Urothelium cell line (cell line): ENCODE measurements at regions not wholly inside any gene's neighbourhood (a gene's known extent, or its start where the extent isn't known, plus 50 kb on each side); places are given as distances from the start of the nearest gene placed in this dataset.
"Not testable (repeated sequence)": the region's sequence is repeated elsewhere in the genome, so short reads cannot be mapped to it uniquely, and the experiment has no call there.

Experiments used
- DNase-seq: peaks from one replicate; pipeline ENCODE4 v3.0.0; 2011; ENCODE audit warnings: low spot score, mixed read lengths
- FAIRE-seq: peaks from 2 replicates; lab custom pipeline; 2011; peaks lifted over from hg19 to GRCh38; lab: Jason Lieb, UNC

- no peak for DNase-seq
- no peak for FAIRE-seq
These were observed 724.6 kb upstream of the NRP1 start for GRCh38 chr10:34058845-34059614.

GRCh38 chr10:34055410-34055985, 721.0 kb upstream of the NRP1 start:
- not testable (repeated sequence) for DNase-seq, FAIRE-seq

- DNase-seq = peak; percentile 67
- FAIRE-seq = peak; percentile 65
These were observed 715.4 kb upstream of the NRP1 start for GRCh38 chr10:34049887-34050286.

DNA sequence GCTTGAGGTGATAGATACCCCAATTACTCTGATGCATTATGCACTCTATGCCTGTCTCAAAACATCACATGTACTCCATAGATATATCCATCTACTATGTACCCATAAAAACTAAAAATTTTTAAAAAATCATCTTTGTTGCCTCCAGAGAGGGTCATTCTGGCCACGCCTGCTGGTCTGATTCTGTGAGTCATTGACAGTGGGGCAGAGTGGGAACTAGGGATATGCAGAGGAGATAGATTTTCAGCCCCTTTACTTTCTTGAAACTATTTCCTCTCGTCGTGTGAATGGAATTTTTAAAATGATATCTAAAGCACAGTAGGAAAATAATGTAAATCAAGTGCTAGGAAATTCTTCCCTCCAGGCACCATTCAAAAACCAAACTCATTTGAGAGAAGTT, 715.0 kb upstream of the NRP1 start:
- FAIRE-seq = no peak

GRCh38 chr10:34047389-34047788, 712.9 kb upstream of the NRP1 start:
- FAIRE-seq (no peak), DNase-seq (no peak)

More for the DNA sequence above, 715.0 kb upstream of the NRP1 start:
- peak; percentile 20 for DNase-seq

DNA sequence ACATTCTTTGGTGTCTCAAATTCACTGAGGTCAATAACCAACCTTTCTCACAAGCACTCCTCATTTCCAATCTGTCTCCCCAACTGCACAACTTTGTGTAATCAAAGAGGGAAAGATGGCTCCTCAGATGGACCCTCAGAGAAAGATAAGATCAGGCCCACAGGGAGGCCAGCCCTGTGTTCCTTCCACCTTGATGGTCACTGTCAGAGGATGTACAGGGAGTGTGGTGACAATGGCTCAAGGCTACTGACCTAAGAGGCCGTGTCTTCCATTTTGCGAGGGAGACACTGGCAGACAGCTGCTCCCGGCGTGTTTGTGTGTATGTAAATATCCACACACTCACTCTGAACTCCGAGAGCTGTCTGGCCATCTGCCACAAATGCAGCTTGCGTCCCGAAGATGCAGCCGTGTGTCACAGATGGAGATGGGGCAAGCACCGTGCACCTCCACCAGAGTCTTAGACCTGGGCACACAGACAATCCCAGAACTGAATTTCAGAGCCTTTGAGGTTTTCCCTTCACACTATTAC, 712.1 kb upstream of the NRP1 start:
- DNase-seq (no peak), FAIRE-seq (no peak)

GRCh38 chr10:34045571-34046190, 711.2 kb upstream of the NRP1 start:
- DNase-seq (no peak), FAIRE-seq (peak; percentile 55)

- FAIRE-seq (no peak), DNase-seq (no peak)
These were observed 707.4 kb upstream of the NRP1 start for GRCh38 chr10:34041871-34042270.

DNA sequence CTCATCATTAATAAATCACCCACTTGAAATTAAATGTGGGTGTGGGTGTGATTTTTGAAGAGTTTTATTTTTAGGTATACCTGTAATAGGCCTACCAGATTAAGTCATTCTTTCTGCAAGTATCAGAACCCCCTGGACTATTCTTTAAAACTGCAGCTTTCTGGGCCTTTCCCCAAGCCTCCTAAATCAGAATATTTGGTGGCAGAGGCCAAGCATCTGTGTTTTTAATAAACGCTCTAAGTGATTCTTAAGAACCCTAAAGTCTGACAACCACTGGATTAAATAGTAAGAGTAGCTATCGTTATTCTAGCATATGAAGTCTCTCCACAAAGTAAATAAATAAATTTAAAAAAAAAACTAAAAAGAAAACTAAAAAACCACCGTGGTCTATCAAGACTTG, 703.0 kb upstream of the NRP1 start:
- FAIRE-seq = no peak
- DNase-seq = no peak

DNA sequence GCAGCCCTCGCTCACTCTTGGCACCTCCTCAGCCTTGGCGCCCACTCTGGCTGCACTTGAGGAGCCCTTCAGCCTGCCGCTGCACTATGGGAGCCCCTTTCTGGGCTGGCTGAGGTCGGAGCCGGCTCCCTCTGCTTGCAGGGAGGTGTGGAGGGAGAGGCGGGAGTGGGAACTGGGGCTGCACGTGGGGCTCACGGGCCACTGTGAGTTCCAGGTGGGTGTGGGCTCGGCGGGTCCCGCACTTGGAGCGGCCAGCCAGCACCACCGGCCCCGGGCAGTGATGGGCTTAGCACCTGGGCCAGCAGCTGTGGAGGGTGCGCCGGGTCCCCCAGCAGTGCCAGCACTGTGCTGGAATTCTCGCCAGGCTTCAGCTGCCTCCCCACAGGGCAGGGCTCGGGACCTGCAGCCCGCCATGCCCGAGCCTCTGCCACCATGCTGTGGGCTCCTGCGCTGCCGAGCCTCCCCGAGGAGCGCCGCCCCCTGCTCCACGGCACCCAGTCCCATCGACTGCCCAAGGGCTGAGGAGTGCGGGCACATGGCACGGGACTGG, 700.8 kb upstream of the NRP1 start:
- not testable (repeated sequence) for FAIRE-seq, DNase-seq

GRCh38 chr10:34033078-34033477, 698.6 kb upstream of the NRP1 start:
- DNase-seq (no peak), FAIRE-seq (no peak)

GRCh38 chr10:34032564-34032963, 698.1 kb upstream of the NRP1 start:
- DNase-seq = no peak
- no peak for FAIRE-seq

DNA sequence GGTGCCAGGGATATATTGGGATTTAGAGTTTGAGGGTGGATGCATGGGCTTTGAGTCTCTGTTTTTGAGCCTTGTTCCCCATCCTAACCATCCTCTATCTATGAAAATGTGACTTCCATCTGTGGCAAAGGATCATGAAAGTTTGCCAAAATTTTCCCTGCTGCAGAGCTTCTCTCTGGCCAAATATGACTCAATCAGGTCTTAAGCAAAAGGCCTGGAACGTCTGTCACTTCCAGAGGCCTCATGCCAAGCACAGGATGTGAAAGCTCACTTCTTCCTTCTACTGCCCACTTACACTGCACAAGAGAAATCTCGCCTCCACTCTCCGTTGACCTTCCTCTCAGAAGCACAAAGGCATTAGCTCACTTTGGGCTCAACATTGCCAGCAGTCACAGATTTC, 696.9 kb upstream of the NRP1 start:
- DNase-seq = no peak

GRCh38 chr10:34029455-34029854, 695.0 kb upstream of the NRP1 start:
- DNase-seq (no peak), FAIRE-seq (no peak)

More for the DNA sequence above, 696.9 kb upstream of the NRP1 start:
- FAIRE-seq = no peak

DNA sequence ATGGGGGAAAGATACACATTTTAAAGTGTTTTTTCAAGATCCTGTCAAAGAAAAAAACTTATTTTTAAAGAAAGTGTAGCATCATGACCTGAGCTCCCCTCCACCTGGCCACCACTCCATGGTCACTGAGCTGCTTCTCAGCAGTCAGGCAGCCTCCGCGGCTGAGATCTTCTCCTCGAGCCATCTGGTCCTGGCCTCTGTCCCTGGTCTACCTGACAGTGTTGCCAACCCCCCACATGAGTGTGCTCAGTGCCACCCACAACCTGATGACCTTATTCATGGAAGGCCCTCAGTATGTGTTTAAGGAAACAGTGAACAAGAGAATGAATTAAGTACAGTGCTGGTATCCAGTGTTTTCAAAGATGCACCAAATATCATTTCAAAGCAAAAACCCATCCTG, 694.5 kb upstream of the NRP1 start:
- peak; percentile 61 for FAIRE-seq
- DNase-seq = no peak

- FAIRE-seq (peak; percentile 59), DNase-seq (no peak)
These were observed 690.4 kb upstream of the NRP1 start for GRCh38 chr10:34024693-34025425.

GRCh38 chr10:34024282-34024681, 689.8 kb upstream of the NRP1 start:
- no peak for FAIRE-seq
- DNase-seq = no peak

DNA sequence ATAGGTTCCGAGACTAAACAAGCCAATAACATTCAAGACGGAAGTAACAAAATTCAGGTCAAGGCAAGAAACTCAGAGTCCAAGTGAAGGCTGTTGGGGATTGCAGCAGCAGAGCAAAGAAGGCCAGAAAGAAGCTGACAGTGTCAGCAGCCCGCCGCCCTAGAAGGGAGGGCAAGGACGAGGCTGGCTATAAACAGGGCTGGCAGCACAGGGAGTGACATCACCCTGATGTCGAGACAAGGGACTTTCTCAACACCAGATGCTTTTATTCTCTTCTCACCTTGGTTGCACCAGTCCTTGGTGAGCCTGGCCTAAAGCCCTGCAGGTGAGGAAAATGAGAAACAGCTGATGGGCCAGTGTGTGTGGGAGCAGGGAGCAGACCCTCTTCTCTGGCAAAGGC, 687.7 kb upstream of the NRP1 start:
- FAIRE-seq (peak; percentile 17), DNase-seq (no peak)

- FAIRE-seq = no peak
- no peak for DNase-seq
These were observed 684.3 kb upstream of the NRP1 start for GRCh38 chr10:34018784-34019183.

GRCh38 chr10:34018129-34018528, 683.7 kb upstream of the NRP1 start:
- DNase-seq = no peak
- FAIRE-seq = peak; percentile 32

GRCh38 chr10:34017281-34017680, 682.8 kb upstream of the NRP1 start:
- no peak for FAIRE-seq
- no peak for DNase-seq
